Stimulated activated CD8-positive, alpha-beta memory T cell treated with anti-CD3 and anti-CD28 coated beads, Interleukin-2, amount 100 ng/mL, for 1 hour (primary cell): ENCODE measurements at regions not wholly inside any gene's neighbourhood (a gene's known extent, or its start where the extent isn't known, plus 50 kb on each side); places are given as distances from the start of the nearest gene placed in this dataset.

Experiments used
- DNase-seq, 2 donors: peaks; one replicate each; pipeline ENCODE4 v3.0.0-alpha.2; 2020; ENCODE audit warnings: low read depth in 2 of 2

- DNase-seq: no peak
Measured at GRCh38 chr7:121450631-121451198, 54.6 kb upstream of the FAM3C start.

GRCh38 chr7:121449735-121450240 lies 53.7 kb upstream of the FAM3C start:
- no peak for DNase-seq

GRCh38 chr7:121449329-121449728 lies 53.2 kb upstream of the FAM3C start:
- no peak for DNase-seq

- DNase-seq: no peak
Measured at GRCh38 chr7:121448429-121448828, 52.3 kb upstream of the FAM3C start.

GRCh38 chr7:121447911-121448300 lies 51.8 kb upstream of the FAM3C start:
- DNase-seq: no peak

GRCh38 chr7:121447243-121447910 lies 51.3 kb upstream of the FAM3C start:
- DNase-seq: no peak

GRCh38 chr7:121446526-121446925 lies 50.4 kb upstream of the FAM3C start:
- DNase-seq: no peak
